Natural killer cell (primary cell): ENCODE measurements at regions not wholly inside any gene's neighbourhood (a gene's known extent, or its start where the extent isn't known, plus 50 kb on each side); places are given as distances from the start of the nearest gene placed in this dataset.

Experiments
- ATAC-seq, 3 donors: fragments of 150-1000 bp in 2 of 3; fragments of 200-7000 bp in 1 of 3; cut with Tn5 transposase; 1 replicate in 1 of 3; 2 replicates in 2 of 3; pipeline ENCODE4 v1.10.0; 2021; ENCODE audit warnings: mild to moderate bottlenecking in 2 of 3, moderate library complexity in 2 of 3
- DNase-seq, 2 donors: peaks; one replicate each; pipeline versions ENCODE4 v3.0.0 to v3.0.0-alpha.2; 2013 to 2021; ENCODE audit warnings: mixed read lengths in 1 of 2
- H3K27ac ChIP-seq: one replicate; pipeline ENCODE4 v1.5.1; 2013; ENCODE audit warnings: mild to moderate bottlenecking, low read length
- H3K27me3 ChIP-seq: one replicate; pipeline ENCODE4 v1.6.1; 2013; ENCODE audit warnings: low read length; ENCODE audit not compliant: control insufficient read depth, insufficient read depth
- H3K36me3 ChIP-seq: one replicate; pipeline ENCODE4 v1.6.1; 2013; ENCODE audit warnings: low read length; ENCODE audit not compliant: control insufficient read depth, insufficient read depth
- H3K4me1 ChIP-seq: one replicate; pipeline ENCODE4 v1.6.1; 2013; ENCODE audit warnings: low read length; ENCODE audit not compliant: control insufficient read depth, insufficient read depth
- H3K4me3 ChIP-seq: one replicate; pipeline ENCODE4 v1.5.1; 2013; ENCODE audit warnings: low read length
- H3K9me3 ChIP-seq: one replicate; pipeline ENCODE4 v1.6.1; 2013; ENCODE audit warnings: low read length; ENCODE audit not compliant: control insufficient read depth, insufficient read depth
- H3K27ac Mint-ChIP-seq, 2 donors: one replicate each; pipeline ENCODE4 v1.8.0; 2022; ENCODE audit warnings: mild to moderate bottlenecking in 2 of 2, mixed read lengths in 2 of 2, moderate library complexity in 1 of 2
- H3K27me3 Mint-ChIP-seq, 2 donors: one replicate each; pipeline ENCODE4 v1.8.0; 2022; ENCODE audit warnings: low read depth in 2 of 2, mixed read lengths in 2 of 2
- H3K36me3 Mint-ChIP-seq: one replicate; pipeline ENCODE4 v1.8.0; 2022; ENCODE audit warnings: mixed read lengths
- H3K4me1 Mint-ChIP-seq, 2 donors: one replicate each; pipeline ENCODE4 v1.8.0; 2022; ENCODE audit warnings: mixed read lengths in 2 of 2
- H3K4me3 Mint-ChIP-seq: one replicate; pipeline ENCODE4 v1.8.0; 2022; ENCODE audit warnings: mild to moderate bottlenecking, moderate library complexity, mixed read lengths
- H3K9me3 Mint-ChIP-seq, 2 donors: one replicate each; pipeline ENCODE4 v1.8.0; 2022; ENCODE audit warnings: mixed read lengths in 2 of 2
- WGBS: methylation state at CpG from one replicate; pipeline ENCODE4 v1.1.7; 2013; ENCODE audit warnings: missing lambda C conversion rate; ENCODE audit not compliant: insufficient coverage; 5-methylcytosine and 5-hydroxymethylcytosine counted together
- intact Hi-C: fragments of 100-400 bp; cut with micrococcal nuclease; formaldehyde crosslinking; loops from one replicate; pipeline ENCODE4 v1.14.2; 2022
- TF ChIP-seq, protein P1 (sequence below): fragments of 200-600 bp; IDR thresholded peaks from one replicate; pipeline ENCODE4 v1.8.0; 2022; ENCODE audit warnings: antibody characterized with exemption

DNA sequence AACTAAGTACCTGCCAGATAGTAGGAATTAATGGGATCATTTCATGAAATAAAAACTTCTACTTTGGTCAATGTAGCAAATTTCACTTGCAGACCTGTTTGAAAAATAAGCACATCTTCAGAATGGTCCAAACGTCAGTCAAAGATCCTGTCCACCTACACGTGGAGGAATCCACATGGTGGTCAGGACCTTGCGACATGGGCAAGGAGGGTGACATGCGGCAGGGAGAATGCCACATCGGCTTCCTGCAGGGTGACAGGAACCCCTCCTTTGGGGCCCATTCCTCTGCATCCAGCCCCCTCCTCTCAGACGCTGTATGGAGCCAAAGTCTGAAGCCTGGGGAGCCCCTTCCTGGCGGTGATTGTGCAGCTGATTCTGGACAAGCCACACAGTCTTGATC, 95.5 kb upstream of the MGMT start:
- Mint-ChIP-seq H3K36me3 (no peaks in the 10 kb centered on the region), H3K27ac (no peak overlapping the region), H3K4me1 (no peaks in the 10 kb centered on the region), H3K4me3 (no peak overlapping the region), H3K27me3 (peaks cover 23 to 49% of the 10 kb centered on the region in 2 donors), H3K9me3 (no peaks in the 10 kb centered on the region)
- Histone ChIP-seq H3K4me3 (no peak overlapping the region), H3K9me3 (no peaks in the 10 kb centered on the region), H3K27ac (no peak overlapping the region), H3K4me1 (no peaks in the 10 kb centered on the region), H3K27me3 (peaks cover 7% of the 10 kb centered on the region), H3K36me3 (no peaks in the 10 kb centered on the region)
- DNase-seq = no peak
- ATAC-seq = no peak
- intact Hi-C loops = no loop called here
- WGBS = 11% methylated on average over 7 of the region's 7 CpGs
- TF ChIP-seq, protein P1, sequence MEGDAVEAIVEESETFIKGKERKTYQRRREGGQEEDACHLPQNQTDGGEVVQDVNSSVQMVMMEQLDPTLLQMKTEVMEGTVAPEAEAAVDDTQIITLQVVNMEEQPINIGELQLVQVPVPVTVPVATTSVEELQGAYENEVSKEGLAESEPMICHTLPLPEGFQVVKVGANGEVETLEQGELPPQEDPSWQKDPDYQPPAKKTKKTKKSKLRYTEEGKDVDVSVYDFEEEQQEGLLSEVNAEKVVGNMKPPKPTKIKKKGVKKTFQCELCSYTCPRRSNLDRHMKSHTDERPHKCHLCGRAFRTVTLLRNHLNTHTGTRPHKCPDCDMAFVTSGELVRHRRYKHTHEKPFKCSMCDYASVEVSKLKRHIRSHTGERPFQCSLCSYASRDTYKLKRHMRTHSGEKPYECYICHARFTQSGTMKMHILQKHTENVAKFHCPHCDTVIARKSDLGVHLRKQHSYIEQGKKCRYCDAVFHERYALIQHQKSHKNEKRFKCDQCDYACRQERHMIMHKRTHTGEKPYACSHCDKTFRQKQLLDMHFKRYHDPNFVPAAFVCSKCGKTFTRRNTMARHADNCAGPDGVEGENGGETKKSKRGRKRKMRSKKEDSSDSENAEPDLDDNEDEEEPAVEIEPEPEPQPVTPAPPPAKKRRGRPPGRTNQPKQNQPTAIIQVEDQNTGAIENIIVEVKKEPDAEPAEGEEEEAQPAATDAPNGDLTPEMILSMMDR = no peak

DNA sequence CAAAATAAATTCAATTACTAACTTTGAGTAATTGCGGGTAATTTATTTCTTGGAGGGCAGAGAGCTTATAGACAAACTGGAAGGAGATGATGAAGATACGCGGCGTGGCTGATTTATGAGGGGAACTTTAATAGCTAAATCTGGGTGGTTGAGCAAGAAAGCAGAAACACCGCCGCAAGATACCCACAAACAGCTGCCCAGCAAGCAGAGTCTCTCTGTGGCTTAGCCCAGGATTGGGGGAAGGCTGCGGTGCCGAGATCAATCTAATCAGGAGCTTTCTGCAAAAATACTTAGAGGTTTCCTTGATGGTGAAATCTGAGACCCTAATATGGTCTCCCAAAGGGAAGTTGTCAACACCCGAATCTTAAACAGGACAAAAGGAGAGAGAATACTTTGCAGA, 94.9 kb upstream of the MGMT start:
- Mint-ChIP-seq H3K4me1 (no peaks in the 10 kb centered on the region), H3K9me3 (no peaks in the 10 kb centered on the region), H3K36me3 (no peaks in the 10 kb centered on the region), H3K27ac (no peak overlapping the region), H3K27me3 (peaks cover 23 to 45% of the 10 kb centered on the region in 2 donors), H3K4me3 (no peak overlapping the region)
- Histone ChIP-seq H3K27me3 (peaks cover 7% of the 10 kb centered on the region), H3K9me3 (no peaks in the 10 kb centered on the region), H3K4me3 (no peak overlapping the region), H3K36me3 (no peaks in the 10 kb centered on the region), H3K4me1 (no peaks in the 10 kb centered on the region), H3K27ac (no peak overlapping the region)
- DNase-seq (no peak), ATAC-seq (no peak)
- 1% methylated on average over 9 of the region's 9 CpGs for WGBS
- intact Hi-C loops = no loop called here
- TF ChIP-seq, protein P1 = no peak

DNA sequence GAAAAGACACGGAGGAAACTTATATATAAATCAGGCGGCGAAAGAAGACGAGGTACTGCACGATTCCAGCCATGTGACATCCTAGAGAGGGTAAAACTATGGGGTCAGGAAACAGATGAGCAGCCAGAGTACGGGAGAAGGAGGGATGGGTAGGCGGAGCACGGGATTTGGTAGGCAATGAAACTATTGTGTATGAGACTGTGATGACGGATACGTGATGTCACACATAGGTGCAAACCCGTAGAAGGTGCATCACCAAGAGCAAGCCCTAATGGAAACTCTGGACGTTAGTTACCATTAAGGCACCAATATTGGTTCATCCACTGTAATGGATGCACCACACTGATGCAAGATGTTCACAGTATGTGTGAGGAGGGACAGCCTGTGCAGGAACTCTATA, 93.8 kb upstream of the MGMT start:
- Histone ChIP-seq H3K9me3 (no peaks in the 10 kb centered on the region), H3K4me3 (no peak overlapping the region), H3K27ac (no peak overlapping the region), H3K4me1 (no peaks in the 10 kb centered on the region), H3K27me3 (peaks cover 7% of the 10 kb centered on the region), H3K36me3 (no peaks in the 10 kb centered on the region)
- DNase-seq (no peak), ATAC-seq (no peak)
- WGBS = 88% methylated on average over 12 of the region's 12 CpGs
- Mint-ChIP-seq H3K4me1 (peaks cover 0 to under 1% of the 10 kb centered on the region in 2 donors), H3K27me3 (peaks cover 23 to 45% of the 10 kb centered on the region in 2 donors), H3K9me3 (no peaks in the 10 kb centered on the region), H3K36me3 (no peaks in the 10 kb centered on the region), H3K4me3 (no peak overlapping the region), H3K27ac (no peak overlapping the region)
- intact Hi-C loops = no loop called here
- TF ChIP-seq, protein P1 = no peak

DNA sequence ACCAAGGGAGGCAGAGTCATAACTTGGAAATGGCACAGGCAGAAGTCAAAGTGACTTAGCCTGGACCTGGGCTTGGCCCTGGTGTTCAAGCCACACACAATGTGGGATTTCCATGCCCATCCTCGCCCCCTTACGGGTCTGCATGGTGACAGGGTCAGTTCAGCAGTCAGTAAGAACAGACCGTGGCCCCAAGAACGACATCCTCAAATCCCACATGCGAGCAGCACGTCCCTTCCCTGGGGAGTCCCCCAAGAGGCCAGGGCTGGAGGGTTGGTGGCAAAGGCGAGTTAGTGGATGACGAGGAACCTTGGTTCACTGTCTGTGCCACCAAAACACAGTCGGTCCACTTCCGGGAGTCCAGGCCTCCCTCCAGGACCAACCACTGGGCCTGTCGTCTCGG, 93.3 kb upstream of the MGMT start:
- TF ChIP-seq, protein P1 = no peak
- Histone ChIP-seq H3K27me3 (peaks cover 7% of the 10 kb centered on the region), H3K36me3 (no peaks in the 10 kb centered on the region), H3K4me3 (no peak overlapping the region), H3K9me3 (no peaks in the 10 kb centered on the region), H3K4me1 (no peaks in the 10 kb centered on the region), H3K27ac (no peak overlapping the region)
- no peaks in the 10 kb centered on the region for H3K9me3 Mint-ChIP-seq
- H3K4me1 Mint-ChIP-seq = peaks cover 0 to 5% of the 10 kb centered on the region in 2 donors
- H3K27me3 Mint-ChIP-seq = peaks cover 27 to 40% of the 10 kb centered on the region in 2 donors
- H3K4me3 Mint-ChIP-seq = no peak overlapping the region
- DNase-seq = no peak
- no peak for ATAC-seq
- 92% methylated on average over 12 of the region's 12 CpGs for WGBS
- intact Hi-C loops = no loop called here
- no peaks in the 10 kb centered on the region for H3K36me3 Mint-ChIP-seq
- H3K27ac Mint-ChIP-seq = no peak overlapping the region
